HG03060 (cell line): ENCODE measurements at regions not wholly inside any gene's neighbourhood (a gene's known extent, or its start where the extent isn't known, plus 50 kb on each side); places are given as distances from the start of the nearest gene placed in this dataset.
"Not testable (repeated sequence)": the region's sequence is repeated elsewhere in the genome, so short reads cannot be mapped to it uniquely, and the experiment has no call there.

Experiments used
- ATAC-seq: cut with Tn5 transposase; IDR thresholded peaks from one replicate; pipeline ENCODE4 v1.9.1; 2021; ENCODE audit warnings: low read depth, moderate number of reproducible peaks; ENCODE audit not compliant: unreplicated experiment

GRCh38 chr5:9818340-9818845 lies 188.2 kb upstream of the TAS2R1 start:
- ATAC-seq = no peak

GRCh38 chr5:9817819-9818218 lies 187.7 kb upstream of the TAS2R1 start:
- no peak for ATAC-seq

- ATAC-seq = no peak
These were observed 184.9 kb upstream of the TAS2R1 start for GRCh38 chr5:9815051-9815450.

GRCh38 chr5:9813305-9813704 lies 183.2 kb upstream of the TAS2R1 start:
- no peak for ATAC-seq

GRCh38 chr5:9807366-9807765 lies 177.2 kb upstream of the TAS2R1 start:
- not testable (repeated sequence) for ATAC-seq

- no peak for ATAC-seq
These were observed 171.8 kb upstream of the TAS2R1 start for GRCh38 chr5:9801908-9802307.

- ATAC-seq = no peak
These were observed 169.5 kb upstream of the TAS2R1 start for GRCh38 chr5:9799606-9800005.

GRCh38 chr5:9790276-9790675 lies 160.1 kb upstream of the TAS2R1 start:
- no peak for ATAC-seq

- no peak for ATAC-seq
These were observed 159.6 kb upstream of the TAS2R1 start for GRCh38 chr5:9789777-9790176.

- no peak for ATAC-seq
These were observed 157.9 kb upstream of the TAS2R1 start for GRCh38 chr5:9787861-9788600.

GRCh38 chr5:9786380-9787360 lies 156.5 kb upstream of the TAS2R1 start:
- no peak for ATAC-seq

- ATAC-seq = no peak
These were observed 155.6 kb upstream of the TAS2R1 start for GRCh38 chr5:9785751-9786150.

- no peak for ATAC-seq
These were observed 154.1 kb upstream of the TAS2R1 start for GRCh38 chr5:9784231-9784630.

- no peak for ATAC-seq
These were observed 152.8 kb upstream of the TAS2R1 start for GRCh38 chr5:9782826-9783560.

GRCh38 chr5:9781890-9782289 lies 151.7 kb upstream of the TAS2R1 start:
- ATAC-seq = no peak

- no peak for ATAC-seq
These were observed 151.1 kb upstream of the TAS2R1 start for GRCh38 chr5:9781275-9781674.

GRCh38 chr5:9780501-9780900 lies 150.3 kb upstream of the TAS2R1 start:
- no peak for ATAC-seq

- ATAC-seq = no peak
These were observed 146.4 kb upstream of the TAS2R1 start for GRCh38 chr5:9776525-9776924.

GRCh38 chr5:9775339-9775738 lies 145.2 kb upstream of the TAS2R1 start:
- ATAC-seq = no peak

- no peak for ATAC-seq
These were observed 144.4 kb upstream of the TAS2R1 start for GRCh38 chr5:9774472-9775079.
